Naive thymus-derived CD8-positive, alpha-beta T cell (primary cell): ENCODE measurements at regions not wholly inside any gene's neighbourhood (a gene's known extent, or its start where the extent isn't known, plus 50 kb on each side); places are given as distances from the start of the nearest gene placed in this dataset.
A peak's percentile ranks its signal among the peaks of the same experiment; 100 is the strongest.
"Not testable (repeated sequence)": the region's sequence is repeated elsewhere in the genome, so short reads cannot be mapped to it uniquely, and the experiment has no call there.

Experiments used
- ATAC-seq, 2 donors: fragments of 150-1000 bp; cut with Tn5 transposase in 1 of 2; sonication (Bioruptor Pico), chemical (Tn5 transposase) in 1 of 2; 1 replicate in 1 of 2; 2 replicates in 1 of 2; pipeline ENCODE4 v1.10.0; 2021; ENCODE audit warnings: mild to moderate bottlenecking in 2 of 2, moderate library complexity in 2 of 2
- POLR2A ChIA-PET: fragments of 350-600 bp; sonication (Branson Sonifier 250); formaldehyde crosslinking; loops from one replicate; lab custom pipeline; 2021; ENCODE audit warnings: antibody characterized with exemption; lab: Charles Lee
- DNase-seq, 10 donors: peaks; one replicate each; pipeline versions ENCODE4 v3.0.0 to v3.0.0-alpha.2; 2020 to 2022
- H3K27ac Mint-ChIP-seq, 10 donors: one replicate each; pipeline ENCODE4 v1.8.0; 2020 to 2022; ENCODE audit warnings: mild to moderate bottlenecking in 10 of 10, mixed read lengths in 10 of 10, moderate library complexity in 4 of 10, inconsistent platforms in 1 of 10
- H3K27me3 Mint-ChIP-seq, 5 donors: one replicate each; pipeline ENCODE4 v1.8.0; 2021 to 2022; ENCODE audit warnings: mixed read lengths in 5 of 5
- H3K36me3 Mint-ChIP-seq, 3 donors: one replicate each; pipeline ENCODE4 v1.8.0; 2020 to 2022; ENCODE audit warnings: mixed read lengths in 3 of 3, mild to moderate bottlenecking in 2 of 3, inconsistent platforms in 1 of 3
- H3K4me1 Mint-ChIP-seq, 4 donors: one replicate each; pipeline ENCODE4 v1.8.0; 2021 to 2022; ENCODE audit warnings: mixed read lengths in 4 of 4
- H3K4me3 Mint-ChIP-seq, 10 donors: one replicate each; pipeline ENCODE4 v1.8.0; 2020 to 2022; ENCODE audit warnings: mild to moderate bottlenecking in 10 of 10, mixed read lengths in 10 of 10, moderate library complexity in 6 of 10, inconsistent platforms in 1 of 10
- H3K9me3 Mint-ChIP-seq, 9 donors: one replicate each; pipeline ENCODE4 v1.8.0; 2020 to 2022; ENCODE audit warnings: mixed read lengths in 9 of 9, mild to moderate bottlenecking in 3 of 9, inconsistent platforms in 1 of 9, moderate library complexity in 1 of 9

DNA sequence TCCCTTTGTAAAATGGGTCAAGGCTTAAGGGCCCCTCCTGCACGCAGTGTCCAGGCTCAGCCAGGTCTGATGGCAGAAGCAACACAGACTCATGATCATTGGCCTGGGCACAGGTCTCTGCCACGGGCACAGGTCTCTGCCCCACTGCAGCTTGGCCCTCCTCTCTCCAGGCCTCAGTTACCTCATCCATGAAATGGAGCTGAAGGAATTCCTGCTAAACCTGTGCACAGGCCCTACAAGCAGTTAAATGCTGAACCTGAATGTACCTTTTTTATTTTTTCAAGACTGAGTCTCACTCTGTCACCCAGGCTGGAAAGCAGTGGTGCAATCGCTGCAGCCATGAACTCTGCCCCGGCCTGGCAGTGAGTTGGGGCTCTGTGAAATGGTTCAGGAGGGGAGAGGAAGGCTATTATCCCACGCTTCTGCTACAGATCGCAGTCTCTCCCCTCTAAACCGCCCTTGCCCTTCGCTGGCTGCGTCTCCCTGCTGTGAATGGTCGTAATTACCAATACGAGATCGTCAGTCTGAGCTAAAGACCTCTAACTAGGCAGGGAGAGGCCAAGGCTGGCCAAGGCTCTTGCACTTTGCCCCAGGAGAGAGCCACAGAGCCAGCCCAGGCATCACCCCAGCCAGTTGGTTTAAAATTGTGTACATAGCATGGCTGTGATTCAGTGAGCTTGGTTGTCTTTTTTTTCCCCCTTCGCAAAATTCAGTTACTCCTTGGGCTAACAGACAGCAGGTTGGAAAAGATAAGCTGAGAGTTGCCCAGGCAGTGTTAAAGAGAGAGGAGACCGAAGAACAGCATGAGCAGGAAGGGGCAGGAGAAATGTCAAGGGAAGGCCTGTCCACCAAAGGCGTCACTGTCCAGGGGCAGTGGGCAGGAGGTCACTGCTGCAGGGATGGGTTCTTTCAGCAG is 93.0 kb upstream of the KCTD7 start:
- H3K27ac Mint-ChIP-seq, result peak overlapping the region in 2 of 10 donors; percentile 40 to 47
- peaks cover 0 to 3% (median 0%) of the 10 kb centered on the region in 3 donors for H3K36me3 Mint-ChIP-seq
- no peaks in the 10 kb centered on the region for H3K27me3 Mint-ChIP-seq
- H3K4me1 Mint-ChIP-seq, result no peaks in the 10 kb centered on the region
- H3K4me3 Mint-ChIP-seq, result no peak overlapping the region
- ATAC-seq (no peak), DNase-seq (no peak)
- H3K9me3 Mint-ChIP-seq, result no peaks in the 10 kb centered on the region
- POLR2A ChIA-PET, result no interaction called here

DNA sequence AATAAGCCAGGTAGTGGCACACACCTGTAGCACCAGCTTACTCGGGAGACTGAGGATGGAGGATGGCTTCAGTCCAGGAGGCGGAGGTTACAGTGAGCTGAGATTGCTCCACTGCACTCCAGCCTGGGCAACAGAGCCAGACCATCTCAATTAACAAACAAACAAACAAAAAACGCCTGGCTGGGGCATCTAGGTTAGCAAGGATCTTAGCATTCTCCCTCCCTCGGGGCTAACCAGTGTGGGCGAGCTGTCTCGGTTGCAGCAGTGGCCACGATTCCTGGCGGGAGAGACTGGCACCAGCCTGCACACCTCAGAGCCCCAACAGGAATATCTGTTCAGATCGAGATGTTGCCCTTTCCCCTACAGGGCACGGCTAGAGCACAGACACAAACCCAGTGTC is 91.3 kb upstream of the KCTD7 start:
- H3K27me3 Mint-ChIP-seq, result no peaks in the 10 kb centered on the region
- peak overlapping the region in 1 of 10 donors; percentile 8 for H3K27ac Mint-ChIP-seq
- H3K4me3 Mint-ChIP-seq, result no peak overlapping the region
- DNase-seq (no peak), ATAC-seq (no peak)
- H3K4me1 Mint-ChIP-seq, result no peaks in the 10 kb centered on the region
- POLR2A ChIA-PET, result no interaction called here
- peaks cover 0 to 9% (median 0%) of the 10 kb centered on the region in 3 donors for H3K36me3 Mint-ChIP-seq
- H3K9me3 Mint-ChIP-seq, result no peaks in the 10 kb centered on the region

DNA sequence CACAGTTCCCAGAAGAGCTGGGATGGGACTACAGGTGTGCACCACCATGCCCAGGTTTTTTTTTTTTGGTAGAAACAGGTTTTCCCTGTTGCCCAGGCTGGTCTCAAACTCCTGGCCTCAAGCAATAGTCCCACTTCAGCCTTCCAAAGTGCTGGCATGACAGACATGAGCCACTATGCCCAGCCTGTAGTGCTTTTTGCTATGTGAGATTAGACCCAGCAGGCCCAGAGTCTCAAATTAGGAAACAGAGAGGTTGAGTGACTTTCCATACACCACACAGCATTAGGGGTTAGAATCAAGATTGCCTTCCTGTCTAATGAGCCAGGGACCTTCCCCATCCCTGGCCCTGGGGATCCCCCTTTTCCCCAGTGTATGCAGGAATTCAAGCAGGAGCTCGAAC is 90.8 kb upstream of the KCTD7 start:
- no peaks in the 10 kb centered on the region for H3K9me3 Mint-ChIP-seq
- POLR2A ChIA-PET, result no interaction called here
- H3K4me1 Mint-ChIP-seq, result peaks cover 0 to 3% (median 0%) of the 10 kb centered on the region in 4 donors
- DNase-seq (no peak), ATAC-seq (no peak)
- no peaks in the 10 kb centered on the region for H3K27me3 Mint-ChIP-seq
- H3K27ac Mint-ChIP-seq, result no peak overlapping the region
- peaks cover 0 to 14% (median 0%) of the 10 kb centered on the region in 3 donors for H3K36me3 Mint-ChIP-seq
- no peak overlapping the region for H3K4me3 Mint-ChIP-seq

DNA sequence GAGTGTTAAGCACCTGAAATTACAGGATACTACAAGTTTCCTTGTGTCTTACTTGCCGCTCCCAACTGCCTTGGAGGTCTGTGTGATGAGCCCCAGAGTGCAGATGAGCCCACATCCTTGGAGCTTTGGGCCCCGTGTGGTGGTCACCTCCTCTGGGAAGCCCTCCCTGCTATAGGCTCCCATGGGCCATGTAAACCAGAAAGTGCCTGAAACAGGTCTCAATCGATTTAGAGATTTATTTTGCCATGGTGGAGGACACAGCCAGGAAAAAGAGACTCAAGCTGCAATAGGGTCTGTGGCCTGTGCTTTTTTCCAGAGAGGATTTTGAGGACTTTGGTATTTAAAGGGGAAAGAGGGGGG is 89.4 kb upstream of the KCTD7 start:
- DNase-seq (no peak), ATAC-seq (no peak)
- POLR2A ChIA-PET, result no interaction called here
- Mint-ChIP-seq H3K4me1 (peaks cover 0 to 3% (median 0%) of the 10 kb centered on the region in 4 donors), H3K4me3 (no peak overlapping the region), H3K9me3 (no peaks in the 10 kb centered on the region), H3K27ac (peak overlapping the region in 2 of 10 donors; percentile 36 to 69), H3K36me3 (peaks cover 0 to 23% (median 0%) of the 10 kb centered on the region in 3 donors), H3K27me3 (no peaks in the 10 kb centered on the region)

DNA sequence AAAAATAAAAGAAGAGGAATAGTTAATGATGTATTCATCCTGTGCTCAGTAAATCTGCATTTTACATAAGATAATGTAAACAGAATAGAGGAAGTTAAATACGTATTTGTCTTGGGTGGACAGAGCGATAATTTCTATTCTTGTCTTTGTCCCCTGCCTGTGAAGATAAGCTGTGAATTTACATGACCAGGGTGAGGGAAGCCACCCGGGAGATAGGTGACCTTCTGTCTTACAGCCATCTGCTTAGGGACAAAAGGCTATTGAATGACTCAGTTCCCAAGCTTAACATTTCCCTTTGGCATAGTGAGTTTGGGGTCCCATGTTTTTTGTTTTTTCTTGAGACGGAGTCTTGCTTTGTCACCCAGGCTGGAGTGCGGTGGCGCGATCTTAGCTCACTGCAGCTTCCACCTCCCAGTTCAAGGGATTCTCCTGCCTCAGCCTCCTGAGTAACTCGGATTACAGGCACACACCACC is 88.7 kb upstream of the KCTD7 start:
- Mint-ChIP-seq H3K36me3 (peaks cover 0 to 26% (median 0%) of the 10 kb centered on the region in 3 donors), H3K27ac (no peak overlapping the region), H3K27me3 (no peaks in the 10 kb centered on the region), H3K4me3 (no peak overlapping the region), H3K9me3 (no peaks in the 10 kb centered on the region), H3K4me1 (peaks cover 0 to 3% (median 0%) of the 10 kb centered on the region in 4 donors)
- ATAC-seq, result no peak
- POLR2A ChIA-PET, result no interaction called here
- no peak for DNase-seq

DNA sequence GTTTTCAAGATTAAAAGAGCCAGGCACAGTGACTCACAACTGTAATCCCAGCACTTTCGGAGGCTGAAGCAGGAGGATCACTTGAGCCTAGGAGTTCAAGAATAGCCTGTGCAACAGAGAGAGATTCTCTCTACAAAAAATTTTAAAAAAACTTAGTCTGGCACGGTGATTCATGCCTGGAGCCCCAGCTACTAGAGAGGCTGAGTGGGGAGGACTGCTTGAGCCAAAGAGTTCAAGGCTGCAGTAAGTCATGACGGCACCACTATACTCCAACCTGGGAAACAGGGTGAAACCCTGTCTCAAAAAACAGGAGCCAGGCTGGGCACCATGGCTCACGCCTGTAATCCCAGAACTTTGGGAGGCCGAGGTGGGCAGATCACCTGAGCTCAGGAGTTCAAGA is 86.6 kb upstream of the KCTD7 start:
- peaks cover 0 to 3% (median 0%) of the 10 kb centered on the region in 4 donors for H3K4me1 Mint-ChIP-seq
- peaks cover 0 to 33% (median 0%) of the 10 kb centered on the region in 3 donors for H3K36me3 Mint-ChIP-seq
- ATAC-seq, result no peak
- no peaks in the 10 kb centered on the region for H3K27me3 Mint-ChIP-seq
- H3K27ac Mint-ChIP-seq, result peak overlapping the region in 1 of 10 donors; percentile 74
- DNase-seq, result peak in 1 of 10 donors; percentile 13
- H3K4me3 Mint-ChIP-seq, result no peak overlapping the region
- H3K9me3 Mint-ChIP-seq, result no peaks in the 10 kb centered on the region
- POLR2A ChIA-PET, result no interaction called here

DNA sequence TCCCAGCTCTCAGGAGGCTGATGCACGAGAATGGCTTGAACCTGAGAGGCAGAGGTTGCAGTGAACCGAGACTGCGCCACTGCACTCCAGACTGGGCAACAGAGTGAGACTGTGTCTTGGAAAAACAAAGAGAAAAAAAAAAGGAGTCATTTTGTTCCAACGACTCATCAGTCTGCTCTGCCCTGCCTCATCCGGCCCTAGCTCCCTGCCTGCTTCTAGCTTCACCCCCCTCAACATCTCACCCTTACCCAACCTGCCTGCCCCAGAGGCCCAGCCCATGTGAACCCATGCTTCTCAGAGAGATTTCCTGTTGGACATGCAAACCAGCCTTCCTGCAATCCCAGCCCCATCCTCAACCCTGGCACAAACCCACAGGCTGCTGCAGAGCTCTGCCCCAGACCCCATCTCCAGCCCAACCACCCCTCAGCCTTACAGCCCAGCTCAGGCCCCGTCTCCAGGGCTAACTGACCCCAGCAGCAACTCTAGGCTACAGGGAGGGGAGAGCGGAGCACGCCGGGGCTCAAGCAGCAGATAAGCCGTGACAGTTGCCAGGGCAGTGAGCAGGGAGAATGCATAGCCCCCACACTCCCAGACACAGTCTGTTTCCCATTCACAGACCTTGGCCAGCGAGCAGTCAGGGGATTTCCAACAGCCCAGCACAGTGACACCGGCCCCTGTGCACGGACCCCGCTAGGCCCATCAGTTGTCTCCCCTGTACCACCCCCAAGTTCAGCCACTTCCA is 86.0 kb upstream of the KCTD7 start:
- H3K27me3 Mint-ChIP-seq, result no peaks in the 10 kb centered on the region
- peak overlapping the region in 3 of 10 donors; percentile 60 to 86 (median 68) for H3K27ac Mint-ChIP-seq
- DNase-seq, result peak in 1 of 10 donors; percentile 28
- H3K9me3 Mint-ChIP-seq, result no peaks in the 10 kb centered on the region
- peaks cover 0 to 3% (median 0%) of the 10 kb centered on the region in 4 donors for H3K4me1 Mint-ChIP-seq
- peaks cover 0 to 34% (median 0%) of the 10 kb centered on the region in 3 donors for H3K36me3 Mint-ChIP-seq
- ATAC-seq, result no peak
- H3K4me3 Mint-ChIP-seq, result no peak overlapping the region
- POLR2A ChIA-PET, result no interaction called here

DNA sequence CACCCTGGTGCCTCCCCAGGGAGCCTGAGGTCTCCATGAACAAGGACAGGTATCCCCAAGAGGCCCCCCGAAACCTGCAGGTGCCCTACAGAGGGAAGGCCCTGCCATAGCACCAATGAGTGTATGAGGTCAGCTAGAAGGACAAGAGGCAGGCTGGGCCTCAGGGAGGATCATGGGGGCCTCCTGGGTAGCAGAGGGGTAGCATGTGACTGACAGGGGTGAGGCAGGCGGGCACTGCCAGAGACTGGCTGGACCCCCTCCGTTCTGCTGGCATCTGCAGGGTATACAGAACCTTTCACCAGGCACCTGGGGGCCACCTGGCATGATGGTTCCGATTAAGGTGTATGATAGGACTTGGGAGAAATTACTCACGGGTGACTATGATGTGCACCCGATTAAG is 79.2 kb upstream of the KCTD7 start:
- DNase-seq (no peak), ATAC-seq (no peak)
- peaks cover 0 to 69% (median 10%) of the 10 kb centered on the region in 3 donors for H3K36me3 Mint-ChIP-seq
- no peaks in the 10 kb centered on the region for H3K27me3 Mint-ChIP-seq
- H3K27ac Mint-ChIP-seq, result no peak overlapping the region
- POLR2A ChIA-PET, result no interaction called here
- no peak overlapping the region for H3K4me3 Mint-ChIP-seq
- no peaks in the 10 kb centered on the region for H3K4me1 Mint-ChIP-seq
- no peaks in the 10 kb centered on the region for H3K9me3 Mint-ChIP-seq

DNA sequence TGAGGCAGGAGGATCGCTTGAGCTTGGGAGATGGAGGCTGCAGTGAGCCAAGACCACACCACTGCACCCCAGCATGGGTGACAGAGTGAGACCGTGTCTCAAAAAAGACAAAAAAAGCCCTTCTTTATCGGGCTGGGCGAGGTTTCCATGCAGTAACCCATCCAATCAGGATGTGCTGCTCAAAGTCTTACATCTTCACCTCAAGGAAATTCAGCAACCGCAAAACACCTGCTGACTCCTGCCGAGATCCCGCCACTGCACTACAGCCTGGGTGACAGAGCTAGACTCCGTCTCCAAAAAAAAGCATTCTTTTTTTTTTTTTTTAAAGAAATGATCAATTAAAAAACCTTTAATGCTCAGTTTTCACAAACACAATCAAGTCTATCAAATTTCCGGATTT is 75.7 kb upstream of the KCTD7 start:
- POLR2A ChIA-PET, result no interaction called here
- no peak for ATAC-seq
- peaks cover 0 to 70% (median 10%) of the 10 kb centered on the region in 3 donors for H3K36me3 Mint-ChIP-seq
- H3K27ac Mint-ChIP-seq, result peak overlapping the region in 1 of 10 donors; percentile 66
- no peaks in the 10 kb centered on the region for H3K27me3 Mint-ChIP-seq
- H3K9me3 Mint-ChIP-seq, result no peaks in the 10 kb centered on the region
- no peak for DNase-seq
- H3K4me3 Mint-ChIP-seq, result no peak overlapping the region
- peaks cover 0 to 6% (median 2%) of the 10 kb centered on the region in 4 donors for H3K4me1 Mint-ChIP-seq

DNA sequence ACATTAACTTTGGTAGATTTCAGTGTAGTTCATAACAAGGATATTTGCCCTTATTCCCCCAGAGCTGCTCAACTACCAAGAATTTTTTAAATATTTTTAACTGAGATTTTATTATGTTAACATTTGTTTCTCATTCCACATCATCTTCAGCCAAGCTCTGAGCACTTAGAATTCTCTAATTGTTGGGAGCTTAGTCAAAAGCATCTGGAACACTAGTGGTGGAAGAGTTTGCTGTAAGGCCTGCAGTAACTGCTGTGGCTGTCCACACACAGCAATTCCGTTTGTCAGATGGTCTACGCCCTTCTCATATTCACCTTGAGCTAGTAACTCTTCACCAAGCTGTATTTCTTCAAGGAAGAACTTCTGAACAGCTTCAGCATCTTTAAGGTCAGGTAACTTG is 75.0 kb upstream of the KCTD7 start:
- DNase-seq, H3K9me3 Mint-ChIP-seq, H3K27me3 Mint-ChIP-seq, ATAC-seq, H3K27ac Mint-ChIP-seq, H3K4me1 Mint-ChIP-seq, POLR2A ChIA-PET, H3K4me3 Mint-ChIP-seq: not testable (repeated sequence)
- peaks cover 0 to 66% (median 10%) of the 10 kb centered on the region in 3 donors for H3K36me3 Mint-ChIP-seq

DNA sequence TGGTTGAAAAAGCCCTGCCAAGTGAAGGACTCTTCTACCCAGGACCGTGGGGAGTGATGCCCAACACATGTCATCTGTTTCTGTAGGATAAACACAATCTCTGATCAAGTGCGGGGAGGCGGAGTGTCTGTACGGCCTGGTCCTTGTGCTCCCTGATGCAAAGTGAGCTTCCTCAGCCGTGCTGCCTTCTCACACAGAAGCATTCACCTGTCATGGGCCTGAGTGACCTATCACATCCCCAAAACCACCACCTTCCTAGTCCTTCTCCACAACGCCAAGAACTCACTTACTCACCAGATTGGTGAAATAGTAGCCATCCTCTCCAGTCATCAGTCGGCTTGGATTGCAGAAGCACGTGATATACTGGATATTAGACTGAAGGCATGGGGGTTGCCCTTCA is 74.4 kb upstream of the KCTD7 start:
- ATAC-seq, H3K27me3 Mint-ChIP-seq, DNase-seq, H3K4me3 Mint-ChIP-seq, H3K9me3 Mint-ChIP-seq, POLR2A ChIA-PET, H3K4me1 Mint-ChIP-seq: not testable (repeated sequence)
- Mint-ChIP-seq H3K27ac (peak overlapping the region in 3 of 10 donors; percentile 12 to 14 (median 12)), H3K36me3 (peaks cover 0 to 65% (median 10%) of the 10 kb centered on the region in 3 donors)

DNA sequence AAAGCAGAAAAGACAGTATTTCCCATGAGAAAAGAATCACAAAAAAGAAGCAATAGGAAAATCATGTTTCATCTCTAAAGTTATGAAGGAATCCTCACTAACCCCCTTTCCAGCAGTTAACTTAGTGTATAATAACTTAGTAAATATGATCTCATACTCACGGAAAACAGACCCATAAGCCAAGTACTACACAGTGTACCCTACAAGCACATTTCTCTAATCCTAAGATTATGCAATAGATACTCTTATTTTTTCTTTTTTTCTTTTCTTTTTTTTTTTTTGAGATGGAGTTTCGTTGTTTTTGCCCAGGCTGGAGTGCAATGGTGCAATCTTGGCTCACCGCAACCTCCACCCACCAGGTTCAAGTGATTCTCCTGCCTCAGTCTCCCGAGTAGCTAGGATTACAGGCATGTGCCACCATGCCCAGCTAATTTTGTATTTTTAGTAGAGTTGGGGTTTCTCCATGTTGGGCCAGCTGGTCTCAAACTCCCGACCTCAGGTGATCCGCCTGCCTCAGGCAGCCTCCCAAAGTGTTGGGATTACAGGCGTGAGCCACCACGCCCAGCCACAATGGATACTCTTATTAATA is 73.7 kb upstream of the KCTD7 start:
- DNase-seq, H3K9me3 Mint-ChIP-seq, H3K27me3 Mint-ChIP-seq, ATAC-seq, H3K4me1 Mint-ChIP-seq, POLR2A ChIA-PET, H3K4me3 Mint-ChIP-seq: not testable (repeated sequence)
- Mint-ChIP-seq H3K27ac (peak overlapping the region in 3 of 10 donors; percentile 12 to 17 (median 14)), H3K36me3 (peaks cover 0 to 64% (median 10%) of the 10 kb centered on the region in 3 donors)
